Gastrocnemius medialis (tissue), 4 donors: ENCODE measurements at regions not wholly inside any gene's neighbourhood (a gene's known extent, or its start where the extent isn't known, plus 50 kb on each side); places are given as distances from the start of the nearest gene placed in this dataset.

ENCODE experiments used
- CTCF ChIP-seq, 5 experiments: fragments of 450-650 bp in 3 of 5; fragments of 200-600 bp in 2 of 5; sonication (generic) in 2 of 5; IDR thresholded peaks in 4 of 5; conservative IDR thresholded peaks in 1 of 5; 1 replicate in 4 of 5; 2 replicates in 1 of 5; pipeline ENCODE4 v1.5.1; 2016 to 2019; ENCODE audit warnings: antibody characterized with exemption in 5 of 5, mild to moderate bottlenecking in 3 of 5, moderate library complexity in 3 of 5
- POLR2A ChIP-seq, 2 donors: fragments of 450-650 bp; IDR thresholded peaks; one replicate each; pipeline ENCODE4 v1.6.1; 2017; ENCODE audit warnings: antibody characterized with exemption in 2 of 2, mild to moderate bottlenecking in 2 of 2, moderate library complexity in 2 of 2

GRCh38 chr16:86293906-86294305, 216.4 kb upstream of the FOXF1 start:
- TF ChIP-seq CTCF (IDR thresholded peaks at IDR 0.05 in 4 of 5, conservative IDR thresholded peaks at IDR 0.05 in 1 of 5) (no peak), POLR2A (IDR thresholded peaks at IDR 0.05) (no peak)
